HG03108 (cell line): ENCODE measurements at regions not wholly inside any gene's neighbourhood (a gene's known extent, or its start where the extent isn't known, plus 50 kb on each side); places are given as distances from the start of the nearest gene placed in this dataset.
A peak's percentile ranks its signal among the peaks of the same experiment; 100 is the strongest.
"Not testable (repeated sequence)": the region's sequence is repeated elsewhere in the genome, so short reads cannot be mapped to it uniquely, and the experiment has no call there.

ENCODE experiments used
- ATAC-seq: cut with Tn5 transposase; IDR thresholded peaks from one replicate; pipeline ENCODE4 v1.9.1; 2021; ENCODE audit warnings: moderate library complexity; ENCODE audit not compliant: unreplicated experiment

GRCh38 chr6:104676679-104677078 lies 183.0 kb downstream of the HACE1 start:
- ATAC-seq: not testable (repeated sequence)

DNA sequence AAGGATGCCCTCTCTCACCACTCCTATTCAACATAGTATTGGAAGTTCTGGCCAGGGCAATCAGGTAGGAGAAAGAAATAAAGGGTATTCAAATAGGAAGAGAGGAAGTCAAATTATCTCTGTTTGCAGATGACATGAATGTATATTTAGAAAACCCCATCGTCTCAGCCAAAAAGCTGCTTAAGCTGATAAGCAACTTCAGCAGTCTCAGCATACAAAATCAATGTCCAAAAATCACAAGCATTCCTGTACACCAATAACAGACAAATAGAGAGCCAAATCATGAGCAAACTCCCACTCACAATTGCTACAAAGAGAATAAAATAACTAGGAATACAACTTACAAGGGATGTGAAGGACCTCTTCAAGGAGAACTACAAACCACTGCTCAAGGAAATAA lies 184.6 kb downstream of the HACE1 start:
- ATAC-seq: not testable (repeated sequence)

- not testable (repeated sequence) for ATAC-seq
Measured at GRCh38 chr6:104673078-104673477, 186.6 kb downstream of the HACE1 start.

DNA sequence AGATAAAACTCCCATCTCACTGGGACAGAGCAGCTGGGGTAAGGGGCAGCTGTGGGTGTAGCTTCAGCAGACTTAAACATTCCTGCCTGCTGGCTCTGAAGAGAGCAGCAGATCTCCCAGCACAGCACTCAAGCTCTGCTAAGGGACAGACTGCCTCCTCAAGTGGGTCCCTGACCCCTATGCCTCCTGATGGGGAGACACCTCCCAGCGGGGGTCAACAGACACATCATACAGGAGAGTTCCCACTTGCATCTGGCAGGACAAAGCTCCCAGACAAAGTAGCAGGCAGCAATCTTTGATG lies 188.2 kb downstream of the HACE1 start:
- ATAC-seq: not testable (repeated sequence)

DNA sequence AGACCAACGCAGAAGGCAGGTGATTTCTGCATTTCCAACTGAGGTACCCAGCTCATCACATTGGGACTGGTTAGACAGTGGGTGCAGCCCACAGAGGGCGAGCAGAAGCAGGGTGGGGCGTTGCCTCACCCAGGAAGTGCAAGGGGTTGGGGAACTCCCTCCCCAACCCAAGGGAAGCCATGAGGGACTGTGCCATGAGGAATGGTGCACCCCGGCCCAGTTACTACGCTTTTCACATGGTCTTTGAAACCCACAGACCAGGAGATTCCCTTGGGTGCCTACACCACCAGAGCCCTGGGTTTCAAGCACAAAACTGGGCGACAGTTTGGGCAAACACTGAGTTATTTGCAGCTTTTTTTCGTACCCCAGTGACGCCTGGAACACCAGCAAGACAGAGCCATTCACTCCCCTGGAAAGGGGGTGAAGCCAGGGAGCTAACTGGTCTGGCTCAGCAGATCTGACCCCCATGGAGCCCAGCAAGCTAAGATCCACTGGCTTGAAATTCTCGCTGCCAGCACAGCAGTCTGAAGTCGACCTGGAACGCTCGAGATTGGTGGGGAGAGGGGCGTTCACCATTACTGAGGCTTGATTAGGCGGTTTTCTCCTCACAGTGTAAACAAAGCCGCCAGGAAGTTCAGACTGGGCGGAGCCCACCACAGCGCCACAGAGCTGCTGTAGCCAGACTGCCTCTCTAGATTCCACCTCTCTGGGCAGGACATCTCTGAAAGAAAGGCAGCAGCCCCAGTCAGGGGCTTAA lies 188.7 kb downstream of the HACE1 start:
- not testable (repeated sequence) for ATAC-seq

GRCh38 chr6:104669483-104669882 lies 190.2 kb downstream of the HACE1 start:
- no peak for ATAC-seq

DNA sequence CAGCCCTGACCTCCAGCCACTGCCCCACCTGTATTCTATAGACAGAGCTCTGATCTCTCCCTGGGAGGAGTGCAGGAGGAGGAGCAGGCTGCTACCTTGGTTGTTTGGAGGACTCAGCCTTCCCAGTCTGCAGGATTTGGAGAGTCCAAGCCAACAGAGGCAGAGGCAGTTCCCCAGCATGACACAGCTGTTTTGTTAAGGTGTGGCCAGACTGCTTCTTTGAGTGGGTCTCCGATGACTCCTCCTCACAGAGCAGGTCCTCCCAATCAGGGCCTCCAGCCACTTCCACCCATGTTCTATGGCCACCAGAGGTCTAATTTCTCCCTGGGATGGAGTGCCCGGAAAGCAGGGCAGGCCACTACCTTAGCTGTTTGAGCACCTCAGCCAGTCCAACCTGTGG lies 203.5 kb downstream of the HACE1 start:
- no peak for ATAC-seq

GRCh38 chr6:104653781-104654180 lies 205.9 kb downstream of the HACE1 start:
- ATAC-seq: no peak

DNA sequence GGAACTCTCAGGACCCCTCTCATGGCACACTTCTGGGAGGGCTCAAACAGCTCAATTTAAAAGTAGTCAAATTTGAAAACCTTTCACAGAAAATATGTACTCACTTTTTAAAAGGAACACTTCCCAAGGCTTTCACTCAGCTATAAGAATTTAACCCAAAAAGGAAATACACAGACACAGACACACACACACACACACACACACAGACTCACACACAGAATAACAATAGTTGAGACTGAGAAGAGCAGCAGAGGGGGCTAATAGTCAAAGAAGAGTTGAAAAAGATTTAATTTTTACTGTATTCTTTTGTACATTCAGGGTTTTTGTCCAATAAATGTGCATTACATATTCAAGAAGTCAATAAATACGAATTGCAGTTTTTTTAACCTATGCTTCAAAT lies 211.4 kb downstream of the HACE1 start:
- ATAC-seq: no peak

GRCh38 chr6:104644848-104645247 lies 214.9 kb downstream of the HACE1 start:
- no peak for ATAC-seq

- no peak for ATAC-seq
Measured at GRCh38 chr6:104642871-104643270, 216.8 kb downstream of the HACE1 start.

GRCh38 chr6:104640761-104641160 lies 219.0 kb downstream of the HACE1 start:
- no peak for ATAC-seq

DNA sequence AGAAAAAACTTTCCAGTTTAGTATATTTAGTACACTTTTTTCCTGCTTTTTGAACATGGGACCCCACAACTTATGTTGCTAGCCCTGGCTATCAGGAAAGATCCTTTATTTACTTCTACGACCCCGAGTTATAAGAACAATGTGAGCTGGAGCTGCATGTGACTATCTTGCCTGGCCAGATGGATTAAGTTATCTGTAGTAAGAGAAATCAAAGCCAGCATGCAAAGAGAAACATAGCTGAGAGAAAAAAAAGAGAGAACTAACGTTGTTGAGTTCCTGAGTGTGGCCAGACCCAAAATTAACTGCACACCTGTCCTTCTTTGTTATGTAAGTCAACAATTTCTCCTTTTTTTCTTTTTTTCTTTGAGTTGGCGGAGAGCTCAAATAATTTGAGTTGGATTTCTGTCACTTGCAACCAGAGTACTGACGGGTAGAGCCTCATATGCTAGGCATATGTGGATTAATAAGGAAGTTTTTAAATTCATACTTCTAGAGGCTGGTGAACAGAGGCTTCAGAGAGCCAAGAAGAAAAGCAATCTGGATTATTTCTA lies 219.5 kb downstream of the HACE1 start:
- ATAC-seq: no peak

DNA sequence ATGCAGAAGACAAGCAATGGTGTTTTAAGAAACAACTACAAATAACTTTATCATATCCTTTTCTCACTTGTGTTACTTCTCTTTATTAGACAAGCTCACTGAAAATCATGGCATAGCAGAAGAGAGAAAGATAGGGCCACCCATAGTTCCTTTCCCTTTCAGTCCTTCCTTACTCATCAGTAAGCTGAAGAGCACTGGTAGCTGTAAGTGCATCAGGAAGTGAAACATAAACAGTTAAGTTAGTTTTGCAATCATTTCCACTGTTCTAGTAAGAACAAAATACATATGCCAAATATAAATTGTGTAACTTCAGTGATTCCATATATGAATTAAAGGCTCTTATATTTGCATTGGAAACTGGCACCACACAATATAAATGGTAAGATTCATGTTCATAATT lies 220.1 kb downstream of the HACE1 start:
- ATAC-seq: peak; percentile 89

- no peak for ATAC-seq
Measured at GRCh38 chr6:104638841-104639290, 220.9 kb downstream of the HACE1 start.

DNA sequence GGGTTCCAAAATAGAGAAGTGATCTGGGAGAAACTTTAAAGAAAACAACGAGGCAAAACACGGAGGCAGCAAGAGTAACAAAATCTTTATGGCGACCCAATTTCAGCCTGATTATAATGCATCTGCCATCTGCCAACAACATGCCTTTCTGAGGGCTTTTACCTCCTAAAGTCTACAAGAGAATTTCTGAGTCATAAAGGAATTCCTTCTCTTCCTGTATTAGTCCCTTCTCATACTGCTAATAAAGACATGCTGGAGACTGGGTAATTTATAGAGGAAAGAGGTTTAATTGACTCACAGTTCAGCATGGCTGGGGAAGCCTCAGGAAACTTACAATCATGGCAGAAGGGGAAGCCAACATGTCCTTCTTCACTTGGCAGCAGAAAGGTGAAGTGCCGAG lies 226.6 kb downstream of the HACE1 start:
- ATAC-seq: no peak

- no peak for ATAC-seq
Measured at GRCh38 chr6:104632588-104632987, 227.1 kb downstream of the HACE1 start.

DNA sequence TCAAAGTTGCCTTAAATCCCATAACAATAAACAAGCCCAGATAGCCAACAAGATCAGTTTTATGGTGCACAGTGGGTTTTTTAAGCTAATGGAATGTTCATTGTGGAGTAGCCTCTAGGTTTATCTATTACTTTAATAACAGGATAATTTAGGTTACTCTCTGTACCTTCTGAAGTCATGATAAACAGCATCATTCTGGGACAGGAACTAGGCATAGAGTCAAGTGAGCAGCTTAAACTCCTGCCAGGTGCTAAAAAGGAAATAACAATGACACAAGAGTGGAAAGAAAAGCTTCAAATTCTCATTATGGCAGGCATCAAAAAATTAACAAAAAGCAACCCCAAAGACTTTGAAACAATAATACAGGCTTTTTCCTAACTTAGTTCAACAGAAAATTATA lies 228.8 kb downstream of the HACE1 start:
- no peak for ATAC-seq

DNA sequence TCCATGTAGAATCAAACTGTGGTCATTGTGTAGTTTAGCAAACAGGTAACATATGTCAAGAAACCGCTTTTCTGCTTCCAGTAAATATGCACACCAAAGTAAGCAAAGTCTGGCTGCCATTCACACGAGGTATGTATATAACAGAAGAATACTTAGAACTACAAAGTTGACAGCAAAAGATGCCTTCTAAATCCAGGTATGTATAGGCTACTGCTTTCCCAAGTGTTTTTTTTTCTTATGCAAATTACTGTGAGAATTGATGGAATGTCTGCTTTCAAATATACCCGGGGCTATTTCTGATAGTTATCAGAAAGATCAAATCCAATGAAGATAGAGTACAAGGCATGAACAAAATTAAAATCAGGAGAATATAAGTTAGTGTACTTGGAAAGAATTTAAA lies 229.2 kb downstream of the HACE1 start:
- no peak for ATAC-seq

DNA sequence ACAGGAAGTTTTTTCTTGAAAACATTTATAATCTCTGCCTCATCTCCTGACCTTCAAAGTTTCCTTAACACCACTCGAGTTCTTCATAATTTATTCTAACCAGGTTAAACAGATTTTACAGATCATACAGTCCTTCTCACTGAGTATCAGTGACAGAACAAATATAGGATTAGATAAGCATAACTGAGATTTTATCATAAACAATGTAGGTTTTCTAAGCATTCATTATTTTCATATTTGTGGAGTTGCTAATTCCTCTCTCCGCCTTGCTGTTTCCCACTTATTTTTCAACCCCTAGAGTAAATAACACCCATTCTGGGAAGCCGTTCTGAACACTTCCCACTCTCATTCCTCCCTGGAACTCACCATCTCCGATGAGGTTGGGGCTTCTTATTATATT lies 229.9 kb downstream of the HACE1 start:
- ATAC-seq: no peak

DNA sequence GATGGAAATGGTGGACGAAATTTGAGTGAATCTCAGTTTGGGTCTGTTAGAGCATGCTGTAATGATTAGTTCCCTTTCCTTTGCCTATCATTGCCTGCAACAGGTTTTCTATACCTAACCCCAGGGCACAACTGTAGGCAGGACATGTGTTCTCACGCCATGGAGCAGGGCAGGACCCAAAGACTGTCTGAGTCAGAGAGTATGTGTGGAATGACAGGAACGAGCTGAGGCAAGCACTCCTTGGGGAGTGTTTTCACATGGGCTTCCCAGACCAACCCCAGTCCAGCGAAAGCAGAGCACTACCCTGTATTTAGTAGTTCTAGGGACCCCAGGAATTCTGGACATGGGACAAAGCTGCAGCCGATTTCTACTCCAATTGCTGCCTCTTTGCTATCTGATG lies 234.2 kb downstream of the HACE1 start:
- no peak for ATAC-seq

DNA sequence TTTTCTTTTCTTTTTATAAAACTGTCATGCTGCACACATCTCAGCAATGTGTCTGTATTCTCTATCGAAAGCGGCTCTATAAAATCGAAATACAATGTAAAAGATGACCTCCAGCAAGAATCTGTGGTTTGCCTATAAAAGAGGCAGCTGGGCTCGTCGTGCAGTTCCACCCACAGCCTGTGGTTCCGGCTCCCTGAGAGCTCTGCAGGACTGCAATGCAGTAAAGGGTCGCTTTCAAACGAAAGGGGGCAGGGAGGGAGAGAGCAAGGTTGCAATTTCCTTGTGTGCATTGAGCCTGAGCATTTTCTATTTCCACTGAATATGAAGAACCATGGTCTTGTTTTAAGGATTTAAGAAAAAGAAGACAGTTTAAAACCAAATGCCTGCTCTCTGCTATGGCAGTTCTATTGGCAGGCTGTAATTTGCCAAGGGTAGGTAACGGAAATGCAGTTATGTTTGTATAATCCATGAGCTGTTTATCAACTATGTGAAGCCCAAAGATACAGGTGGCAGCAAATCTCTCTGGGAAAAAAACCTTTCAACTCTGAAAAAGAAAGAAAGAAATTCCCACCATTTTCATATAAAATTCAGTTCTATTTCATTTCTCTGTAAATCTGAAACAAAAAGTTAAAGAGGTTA lies 236.5 kb downstream of the HACE1 start:
- ATAC-seq: no peak
